ENCODE measurements at regions not wholly inside any gene's neighbourhood (a gene's known extent, or its start where the extent isn't known, plus 50 kb on each side); places are given as distances from the start of the nearest gene placed in this dataset.

GRCh38 chr1:5501206-5501930, 490.9 kb downstream of the NPHP4 start:
- no peak for DNase-seq (ENCODE audit: low read depth)

DNA sequence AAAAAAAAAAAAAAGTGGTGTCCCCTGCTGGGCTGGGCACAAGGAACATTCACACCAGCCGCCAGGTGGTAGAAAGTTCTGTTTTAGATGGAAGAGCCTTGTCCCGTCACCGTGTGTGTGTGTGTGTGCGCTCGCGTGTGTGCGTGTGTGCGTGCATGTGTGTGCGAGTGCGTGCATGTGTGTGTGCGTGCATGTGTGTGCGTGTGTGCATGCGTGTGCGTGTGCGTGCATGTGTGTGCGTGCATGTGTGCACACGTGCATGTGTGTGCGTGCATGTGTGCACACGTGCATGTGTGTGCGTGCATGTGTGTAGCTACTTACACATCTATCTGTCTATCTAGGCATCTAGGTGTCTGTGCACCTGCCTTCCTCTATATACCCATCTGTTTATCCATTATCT, 491.7 kb downstream of the NPHP4 start:
- DNase-seq (ENCODE audit: low read depth), result no peak

DNA sequence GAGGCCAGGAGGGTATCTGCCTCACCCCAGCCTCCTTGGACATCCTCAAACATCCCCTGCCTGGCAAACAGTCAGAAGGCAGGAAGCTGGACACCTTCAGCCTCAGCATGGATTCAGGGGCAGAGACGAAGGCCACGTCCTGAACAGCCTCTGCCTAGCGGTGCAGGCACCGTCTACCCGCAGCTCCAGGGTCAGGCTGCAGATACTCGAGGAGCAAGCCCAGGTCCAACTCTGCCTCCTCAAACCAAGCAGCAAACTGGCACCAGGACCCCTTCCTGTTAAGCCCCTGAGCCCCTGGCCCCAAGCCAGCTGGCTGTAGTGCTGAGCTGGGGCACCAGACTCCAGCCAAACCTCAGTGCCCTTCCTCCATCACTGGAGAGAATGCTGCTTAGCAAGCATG, 494.7 kb downstream of the NPHP4 start:
- no peak for DNase-seq (ENCODE audit: low read depth)

- no peak for DNase-seq (ENCODE audit: low read depth)
Measured at GRCh38 chr1:5495596-5496410, 496.4 kb downstream of the NPHP4 start.

- DNase-seq (ENCODE audit: low read depth), result no peak
Measured at GRCh38 chr1:5494518-5494917, 497.7 kb downstream of the NPHP4 start.

DNA sequence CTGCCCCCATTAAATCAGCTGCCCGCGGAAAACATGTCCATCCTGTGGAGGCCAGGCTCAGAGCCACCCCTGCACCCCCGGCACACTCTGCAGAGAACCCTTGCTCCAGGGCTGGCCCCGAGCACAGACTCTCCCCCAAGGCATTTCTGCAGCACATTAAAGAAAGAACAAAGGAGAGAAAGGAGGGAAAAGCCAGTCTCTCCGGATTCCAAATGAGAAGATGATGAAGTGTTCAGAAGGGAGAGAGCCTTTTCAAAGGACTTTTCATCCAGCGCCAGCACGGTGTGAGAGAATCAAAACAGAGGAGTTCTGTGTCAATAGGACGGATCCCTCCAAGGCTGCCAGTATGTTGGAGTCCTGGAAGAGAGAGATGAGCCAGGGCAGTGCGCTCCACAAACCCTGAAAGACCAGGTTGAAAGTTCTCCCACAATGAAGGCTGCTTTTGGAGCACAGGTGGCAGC, 498.3 kb downstream of the NPHP4 start:
- no peak for DNase-seq (ENCODE audit: low read depth)

DNA sequence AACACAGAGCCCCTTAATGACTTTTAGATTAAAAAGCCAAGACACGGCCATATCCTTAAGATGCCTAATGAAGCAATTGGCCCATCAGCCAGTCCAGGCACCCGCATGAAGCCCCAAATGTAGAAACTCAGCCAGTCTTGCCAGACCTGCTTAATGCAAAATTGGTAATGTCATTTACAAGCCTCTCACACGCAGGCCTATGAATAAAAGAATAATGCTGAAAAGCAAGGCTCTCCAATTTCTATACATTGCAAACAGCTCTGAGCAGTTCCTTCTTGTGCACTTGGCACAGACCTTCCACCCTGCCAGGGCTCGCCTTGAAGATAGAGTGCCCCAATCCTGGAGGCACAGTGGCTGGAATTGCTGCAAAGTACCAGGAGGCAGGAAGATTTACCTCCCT, 498.9 kb downstream of the NPHP4 start:
- no peak for DNase-seq (ENCODE audit: low read depth)

- DNase-seq (ENCODE audit: low read depth), result no peak
Measured at GRCh38 chr1:5492846-5493245, 499.4 kb downstream of the NPHP4 start.

DNA sequence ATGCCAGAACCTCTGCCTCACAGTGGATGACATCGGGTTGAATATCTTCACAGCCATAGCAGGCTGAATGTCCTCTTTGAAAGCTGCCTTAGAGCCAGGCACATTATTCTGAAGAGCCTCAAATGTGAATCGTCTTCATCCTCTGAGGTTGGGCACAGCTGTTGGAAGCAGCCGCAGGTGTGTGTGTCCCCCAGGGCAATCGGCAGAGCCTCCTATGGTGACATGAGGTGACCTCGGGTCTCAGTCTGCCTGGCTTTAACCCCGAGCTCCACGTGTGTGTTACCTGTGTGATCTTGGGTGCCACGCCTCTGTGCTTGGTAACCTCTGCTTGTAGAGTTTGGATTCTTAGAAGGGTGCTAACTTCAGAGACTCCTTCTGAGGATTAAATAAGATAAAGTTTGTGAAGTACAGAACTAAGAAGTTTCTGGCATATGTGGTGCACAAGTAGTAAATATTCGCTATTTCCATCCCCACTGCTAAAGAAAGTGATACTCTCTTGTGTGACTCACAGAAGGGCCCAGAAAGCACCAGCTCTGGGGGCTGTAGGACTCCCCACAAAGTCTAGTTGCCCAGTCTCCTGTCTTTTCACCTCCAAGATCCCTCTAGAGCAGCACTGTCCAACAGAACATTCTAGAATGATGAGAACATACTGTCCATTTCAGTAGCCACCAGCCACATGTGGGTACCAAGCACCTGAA, 500.9 kb downstream of the NPHP4 start:
- DNase-seq (ENCODE audit: low read depth), result no peak

GRCh38 chr1:5490635-5491034, 501.6 kb downstream of the NPHP4 start:
- DNase-seq (ENCODE audit: low read depth), result no peak

GRCh38 chr1:5488448-5488847, 503.8 kb downstream of the NPHP4 start:
- no peak for DNase-seq (ENCODE audit: low read depth)

GRCh38 chr1:5485968-5486696, 506.1 kb downstream of the NPHP4 start:
- DNase-seq (ENCODE audit: low read depth), result no peak

DNA sequence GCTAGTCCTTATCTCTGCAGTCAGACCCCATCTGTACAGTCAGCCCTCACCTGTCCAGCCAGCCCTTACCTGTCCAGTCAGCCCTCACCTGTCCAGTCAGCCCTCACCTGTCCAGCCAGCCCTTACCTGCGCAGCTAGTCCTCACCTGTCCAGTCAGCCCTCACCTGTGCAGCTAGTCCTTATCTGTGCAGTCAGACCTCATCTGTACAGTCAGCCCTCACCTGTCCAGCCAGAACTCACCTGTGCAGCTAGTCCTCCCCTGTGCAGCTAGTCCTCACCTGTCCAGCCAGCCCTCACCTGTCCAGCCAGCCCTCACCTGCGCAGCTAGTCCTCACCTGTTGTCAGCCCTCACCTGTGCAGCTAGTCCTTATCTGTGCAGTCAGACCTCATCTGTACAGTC, 506.8 kb downstream of the NPHP4 start:
- no peak for DNase-seq (ENCODE audit: low read depth)

DNA sequence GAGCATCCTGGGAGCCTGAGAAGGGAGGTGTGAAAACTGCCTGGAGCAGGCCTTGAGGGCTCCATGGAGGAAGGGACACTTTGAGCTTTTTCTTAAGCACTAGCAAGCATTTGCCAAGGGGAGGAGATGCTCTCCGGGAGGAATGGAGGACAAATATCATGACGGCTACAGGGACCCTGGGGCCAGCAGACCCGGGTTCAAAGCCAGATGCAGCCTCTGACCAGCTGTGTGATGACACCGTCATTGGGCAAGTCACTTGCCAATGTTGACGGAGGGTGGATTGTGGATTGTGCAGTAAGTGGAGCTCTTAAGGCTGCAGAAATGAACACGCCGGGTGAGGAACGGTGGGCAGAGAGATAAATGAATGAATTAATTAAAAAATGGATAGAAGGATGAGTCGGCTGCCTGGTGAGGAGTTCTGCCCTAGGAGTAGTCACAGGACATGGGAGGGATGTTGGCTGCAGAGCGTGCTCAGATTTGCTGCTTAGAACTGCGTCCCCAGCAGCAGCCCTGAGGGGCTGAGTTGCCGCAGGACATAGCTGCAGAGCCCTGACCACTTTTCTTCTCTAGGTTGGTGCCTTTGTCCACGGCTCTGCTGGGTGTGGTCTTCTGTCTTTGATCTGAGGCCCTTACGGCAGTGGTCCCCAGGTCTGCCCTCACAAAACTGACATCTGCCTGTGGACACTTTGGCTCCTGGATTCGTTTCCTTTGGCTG, 507.6 kb downstream of the NPHP4 start:
- DNase-seq (ENCODE audit: low read depth), result no peak

DNA sequence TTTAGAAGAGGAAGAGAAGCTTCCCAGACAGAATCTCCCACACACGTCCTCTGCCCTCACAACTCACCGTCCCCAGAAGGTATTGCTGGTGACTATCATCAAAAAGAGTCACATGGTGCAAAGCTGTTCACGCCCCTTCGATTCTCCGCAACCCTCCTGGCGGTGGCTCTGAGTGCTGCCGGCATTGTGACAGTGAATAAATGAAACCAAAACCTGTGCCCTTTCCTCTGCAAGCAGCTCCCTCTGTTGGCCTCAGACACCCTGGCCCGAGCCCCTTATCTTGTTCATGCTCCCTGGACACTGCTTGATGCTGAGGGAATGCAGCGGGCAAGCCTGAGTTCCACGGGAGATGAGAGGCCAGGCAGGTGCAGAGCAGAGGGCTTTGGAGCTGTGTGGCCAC, 510.3 kb downstream of the NPHP4 start:
- no peak for DNase-seq (ENCODE audit: low read depth)

- DNase-seq (ENCODE audit: low read depth), result peak; percentile 9
Measured at GRCh38 chr1:5480906-5481305, 511.3 kb downstream of the NPHP4 start.

- no peak for DNase-seq (ENCODE audit: low read depth)
Measured at GRCh38 chr1:5479876-5480646, 512.2 kb downstream of the NPHP4 start.

DNA sequence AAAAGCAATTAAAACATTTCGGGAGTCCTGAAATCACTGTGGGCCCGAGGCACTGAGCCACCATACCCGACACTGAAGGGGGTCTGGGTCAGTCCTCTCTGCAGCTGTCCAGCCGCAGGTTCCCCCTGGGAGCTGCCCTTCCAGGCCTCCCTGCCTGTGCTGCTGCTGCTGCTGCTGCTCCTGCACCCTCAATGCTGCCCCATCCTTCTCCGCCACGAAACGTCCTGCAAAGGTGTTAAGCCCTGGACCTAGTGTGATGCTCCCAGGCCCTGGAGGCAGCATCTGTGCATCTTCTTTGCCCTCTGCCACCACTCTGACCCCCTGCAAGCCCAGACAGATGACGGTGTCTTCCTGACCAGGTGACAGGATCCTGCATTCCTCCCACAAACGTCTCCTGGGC, 513.3 kb downstream of the NPHP4 start:
- no peak for DNase-seq (ENCODE audit: low read depth)

DNA sequence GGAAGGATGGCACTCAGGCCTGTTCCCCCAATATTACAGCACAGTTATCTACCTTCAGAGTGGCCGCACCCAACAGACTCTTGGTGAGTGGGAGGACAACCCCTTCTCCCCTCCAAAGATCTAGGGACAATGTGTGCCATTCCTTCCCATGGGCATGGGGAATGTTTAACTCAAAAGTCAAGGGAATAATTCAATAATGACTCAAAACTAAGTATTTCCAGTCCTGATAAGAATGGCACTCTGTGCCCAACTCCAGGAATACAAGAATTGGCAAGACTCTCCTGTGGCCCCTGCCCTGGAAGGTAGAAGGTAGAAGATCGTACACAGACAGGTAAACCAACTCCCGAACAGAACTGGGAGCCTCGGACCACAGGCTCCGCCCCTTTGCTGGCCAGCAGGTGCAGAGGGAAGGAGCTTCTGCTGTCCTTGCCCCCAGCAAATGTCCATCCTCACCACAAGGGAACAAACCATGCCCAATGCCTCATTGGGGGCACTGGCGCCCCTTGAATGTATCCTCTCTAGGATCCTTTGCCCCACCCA, 514.0 kb downstream of the NPHP4 start:
- no peak for DNase-seq (ENCODE audit: low read depth)

GRCh38 chr1:5477716-5478115, 514.5 kb downstream of the NPHP4 start:
- peak; percentile 11 for DNase-seq (ENCODE audit: low read depth)
